ENCODE measurements at regions not wholly inside any gene's neighbourhood (a gene's known extent, or its start where the extent isn't known, plus 50 kb on each side); places are given as distances from the start of the nearest gene placed in this dataset.

DNA sequence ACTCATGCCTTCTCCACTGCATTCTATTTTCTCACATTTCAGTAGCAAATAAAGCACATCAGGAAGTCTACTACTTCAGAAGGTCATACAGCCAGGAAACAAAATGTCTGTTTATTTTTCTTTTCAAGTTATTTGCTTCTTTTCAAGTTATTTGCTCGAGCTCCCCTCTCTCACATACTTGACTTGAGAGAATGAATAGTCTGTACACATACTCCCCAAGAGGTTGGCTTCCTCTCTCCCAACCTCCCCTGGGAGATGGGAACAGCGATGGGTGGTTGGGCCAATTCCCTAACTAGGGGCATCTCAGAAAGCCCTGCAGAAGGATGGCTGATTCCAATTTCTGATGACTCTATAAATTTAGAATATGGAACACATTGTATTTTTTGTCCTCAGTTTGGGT is 64.7 kb upstream of the PTPN13 start:
- Mint-ChIP-seq H3K4me3 (no peak overlapping the region), H3K27ac (no peak overlapping the region), H3K36me3 (no peaks in the 10 kb centered on the region), H3K4me1 (no peaks in the 10 kb centered on the region), H3K27me3 (peaks cover 4% of the 10 kb centered on the region), H3K9me3 (peaks cover 0 to 4% (median 1%) of the 10 kb centered on the region in 3 donors)

DNA sequence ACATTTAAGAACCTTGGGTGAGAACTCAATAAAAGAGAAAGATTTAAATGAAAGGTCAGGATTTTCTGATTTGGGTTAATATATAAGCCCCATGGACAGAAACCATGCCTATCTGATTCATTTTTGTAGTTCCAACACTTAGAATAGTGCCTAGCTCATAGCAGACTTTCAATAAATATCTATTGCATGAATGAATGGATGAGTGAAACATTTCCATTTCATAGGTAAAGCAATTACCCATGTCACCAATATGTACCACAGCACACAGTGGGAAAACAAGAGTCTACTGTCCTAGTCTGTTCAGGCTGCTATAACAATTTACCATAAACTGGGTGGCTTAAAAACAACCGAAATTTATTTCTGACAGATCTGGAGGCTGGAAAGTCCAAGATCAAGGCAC is 63.9 kb upstream of the PTPN13 start:
- Mint-ChIP-seq H3K9me3 (peaks cover 0 to 2% (median 0%) of the 10 kb centered on the region in 3 donors), H3K4me3 (no peak overlapping the region), H3K36me3 (no peaks in the 10 kb centered on the region), H3K27me3 (peaks cover 4% of the 10 kb centered on the region), H3K4me1 (no peaks in the 10 kb centered on the region), H3K27ac (no peak overlapping the region)

DNA sequence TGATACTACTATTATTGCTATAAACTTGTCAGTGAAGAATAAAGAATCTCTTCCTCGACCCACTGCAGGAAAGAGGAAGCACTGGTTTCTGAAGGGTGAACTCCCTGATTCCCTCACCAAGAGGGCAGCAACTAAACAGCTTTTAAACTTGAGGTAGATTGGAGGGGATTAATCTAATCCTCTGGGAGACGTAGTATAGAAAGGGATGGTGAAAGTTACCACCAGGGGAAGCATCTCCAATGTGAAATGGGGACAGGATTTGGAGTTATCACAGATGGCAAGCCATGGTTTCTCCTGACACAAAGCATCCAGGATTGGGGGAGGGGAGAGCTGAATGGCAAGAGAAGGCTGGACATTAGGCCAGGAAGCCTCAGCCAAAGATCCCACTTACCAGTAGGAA is 62.7 kb upstream of the PTPN13 start:
- Mint-ChIP-seq H3K27ac (no peak overlapping the region), H3K27me3 (peaks cover 4% of the 10 kb centered on the region), H3K4me1 (no peaks in the 10 kb centered on the region), H3K9me3 (peaks cover 0 to under 1% (median 0%) of the 10 kb centered on the region in 3 donors), H3K36me3 (no peaks in the 10 kb centered on the region), H3K4me3 (no peak overlapping the region)

DNA sequence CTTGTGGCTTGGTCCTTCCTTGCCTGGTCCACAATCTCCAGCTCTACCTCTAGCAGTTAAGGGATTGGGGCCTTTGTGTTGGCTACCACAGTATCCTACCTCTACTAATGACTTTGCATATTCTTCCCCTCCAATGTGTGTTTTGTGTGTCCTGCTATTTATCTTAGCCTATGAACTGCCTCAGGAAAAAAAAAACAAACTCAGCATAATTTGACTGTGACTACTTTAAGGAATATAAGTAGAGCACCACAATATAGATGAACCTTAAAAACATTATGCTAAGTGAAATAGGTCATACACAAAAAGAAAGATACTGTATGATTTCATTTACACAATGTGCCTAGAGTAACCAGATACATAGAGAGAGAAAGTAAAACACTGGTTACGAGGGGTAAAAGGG is 61.3 kb upstream of the PTPN13 start:
- Mint-ChIP-seq H3K9me3 (peaks cover 0 to 2% (median 0%) of the 10 kb centered on the region in 3 donors), H3K27me3 (no peaks in the 10 kb centered on the region), H3K4me1 (no peaks in the 10 kb centered on the region), H3K4me3 (no peak overlapping the region), H3K27ac (no peak overlapping the region), H3K36me3 (no peaks in the 10 kb centered on the region)

DNA sequence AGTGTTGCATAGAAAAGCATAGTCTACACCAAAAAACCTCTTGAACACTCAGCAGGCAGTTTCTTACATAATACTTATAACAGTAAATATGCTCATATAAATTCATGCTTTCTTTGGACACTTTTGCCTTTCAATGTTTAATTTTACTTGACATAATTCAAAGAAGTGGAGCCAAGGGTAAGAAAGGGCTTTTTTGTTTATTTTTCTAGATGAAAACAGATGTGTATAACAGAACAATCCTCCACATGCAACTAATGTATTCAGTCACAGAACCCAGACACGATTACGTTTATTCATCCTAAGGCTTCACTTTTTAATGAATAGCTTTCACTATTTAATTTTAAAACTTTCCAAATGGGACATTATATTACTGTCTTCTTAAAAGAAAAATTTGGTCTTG is 58.0 kb upstream of the PTPN13 start:
- peaks cover 0 to 2% (median 0%) of the 10 kb centered on the region in 3 donors for H3K9me3 Mint-ChIP-seq
- H3K4me1 Mint-ChIP-seq: no peaks in the 10 kb centered on the region
- no peaks in the 10 kb centered on the region for H3K36me3 Mint-ChIP-seq
- peaks cover 8% of the 10 kb centered on the region for H3K27me3 Mint-ChIP-seq
- H3K4me3 Mint-ChIP-seq: no peak overlapping the region
- H3K27ac Mint-ChIP-seq: no peak overlapping the region

DNA sequence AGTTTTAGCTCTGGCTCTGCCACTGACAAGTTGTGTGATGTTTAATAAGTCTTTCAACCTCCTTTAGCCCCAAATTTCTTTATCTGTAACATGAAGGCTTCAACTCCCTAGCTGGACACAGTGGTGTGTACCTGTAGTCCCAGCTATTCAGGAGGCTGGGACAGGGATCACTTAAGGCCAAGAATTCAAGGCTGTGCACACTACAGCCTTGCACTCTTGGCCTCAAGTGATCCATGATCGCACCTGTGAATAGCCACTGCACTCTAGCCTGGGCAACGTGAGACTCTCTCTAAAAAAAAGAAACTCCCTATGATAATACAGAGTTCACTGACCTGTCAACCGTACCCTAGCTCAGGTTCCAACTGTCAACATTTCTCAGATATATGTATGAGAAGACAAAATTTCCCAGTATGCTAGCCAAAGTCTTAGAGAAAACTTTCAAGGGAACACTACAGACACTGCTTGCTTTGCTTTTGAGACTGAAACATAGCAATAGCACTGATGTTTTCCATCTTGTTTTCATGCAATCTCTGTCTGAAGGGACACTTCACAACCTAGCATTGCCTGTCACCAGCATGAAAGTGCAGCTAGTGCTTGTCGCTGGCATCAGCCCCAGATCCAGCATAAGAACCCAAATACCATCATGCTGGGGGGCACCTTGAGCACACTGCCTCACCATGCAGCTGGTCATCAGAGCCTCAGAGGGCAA is 51.6 kb upstream of the PTPN13 start:
- Mint-ChIP-seq H3K27me3 (peaks cover 11% of the 10 kb centered on the region), H3K4me1 (no peaks in the 10 kb centered on the region), H3K36me3 (no peaks in the 10 kb centered on the region), H3K4me3 (no peak overlapping the region), H3K9me3 (no peaks in the 10 kb centered on the region), H3K27ac (no peak overlapping the region)

DNA sequence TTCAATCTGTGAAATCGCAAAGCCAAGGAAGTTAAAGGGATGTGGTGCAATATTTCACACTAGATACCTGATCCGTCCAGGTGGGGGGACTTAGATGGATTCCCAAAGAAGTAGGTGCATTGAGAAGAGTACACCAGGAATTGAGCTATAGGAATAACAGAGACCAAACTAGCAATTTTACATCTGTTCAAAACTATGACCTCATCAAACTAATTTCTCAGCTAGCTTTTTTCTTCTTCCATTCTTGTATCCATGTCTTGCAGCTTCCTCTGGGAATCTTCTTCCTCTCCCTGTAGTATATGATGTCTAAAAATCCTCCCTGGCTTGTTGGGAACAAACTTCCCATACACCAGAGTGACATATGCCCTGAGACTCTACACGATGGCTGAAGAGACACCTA is 51.0 kb upstream of the PTPN13 start:
- H3K4me3 Mint-ChIP-seq: no peak overlapping the region
- no peaks in the 10 kb centered on the region for H3K9me3 Mint-ChIP-seq
- H3K27me3 Mint-ChIP-seq: peaks cover 13% of the 10 kb centered on the region
- H3K27ac Mint-ChIP-seq: no peak overlapping the region
- H3K4me1 Mint-ChIP-seq: no peaks in the 10 kb centered on the region
- H3K36me3 Mint-ChIP-seq: no peaks in the 10 kb centered on the region

DNA sequence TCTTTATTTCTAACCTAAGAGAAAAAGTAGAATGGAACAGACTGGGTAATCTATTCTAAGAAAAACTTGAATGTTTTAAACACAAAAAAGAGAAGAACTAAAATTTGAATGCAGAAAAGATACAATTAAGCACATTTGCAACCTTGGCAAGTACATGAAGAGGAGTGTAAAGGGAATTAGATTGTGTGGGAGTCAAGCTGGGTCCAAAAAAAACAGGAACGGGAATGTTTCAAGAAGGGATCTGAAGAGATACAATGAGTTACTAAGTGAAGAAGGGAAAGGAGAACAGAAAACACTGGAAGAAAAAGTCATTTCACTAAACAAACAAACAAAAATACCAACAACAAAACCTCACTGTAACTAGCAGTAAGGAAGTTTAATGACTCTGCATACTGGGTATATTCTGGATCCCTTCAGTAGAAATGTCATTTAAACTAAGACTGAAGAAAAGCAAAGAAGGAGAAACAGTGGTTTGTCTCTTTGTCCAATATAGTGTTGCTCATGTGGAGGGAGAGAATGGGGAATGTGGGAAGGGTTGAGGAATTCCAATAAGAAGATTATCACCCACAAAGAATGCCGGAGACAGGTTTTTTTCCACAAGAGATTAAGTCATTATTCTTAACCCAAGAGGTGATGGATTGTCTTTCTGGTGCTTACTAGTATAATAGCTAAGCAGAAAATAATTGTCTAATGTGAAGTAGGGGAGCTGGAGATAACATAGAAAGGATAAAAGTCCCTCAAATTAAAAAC is 50.4 kb upstream of the PTPN13 start:
- Mint-ChIP-seq H3K9me3 (no peaks in the 10 kb centered on the region), H3K27me3 (peaks cover 13% of the 10 kb centered on the region), H3K4me3 (no peak overlapping the region), H3K4me1 (no peaks in the 10 kb centered on the region), H3K36me3 (no peaks in the 10 kb centered on the region), H3K27ac (no peak overlapping the region)

DNA sequence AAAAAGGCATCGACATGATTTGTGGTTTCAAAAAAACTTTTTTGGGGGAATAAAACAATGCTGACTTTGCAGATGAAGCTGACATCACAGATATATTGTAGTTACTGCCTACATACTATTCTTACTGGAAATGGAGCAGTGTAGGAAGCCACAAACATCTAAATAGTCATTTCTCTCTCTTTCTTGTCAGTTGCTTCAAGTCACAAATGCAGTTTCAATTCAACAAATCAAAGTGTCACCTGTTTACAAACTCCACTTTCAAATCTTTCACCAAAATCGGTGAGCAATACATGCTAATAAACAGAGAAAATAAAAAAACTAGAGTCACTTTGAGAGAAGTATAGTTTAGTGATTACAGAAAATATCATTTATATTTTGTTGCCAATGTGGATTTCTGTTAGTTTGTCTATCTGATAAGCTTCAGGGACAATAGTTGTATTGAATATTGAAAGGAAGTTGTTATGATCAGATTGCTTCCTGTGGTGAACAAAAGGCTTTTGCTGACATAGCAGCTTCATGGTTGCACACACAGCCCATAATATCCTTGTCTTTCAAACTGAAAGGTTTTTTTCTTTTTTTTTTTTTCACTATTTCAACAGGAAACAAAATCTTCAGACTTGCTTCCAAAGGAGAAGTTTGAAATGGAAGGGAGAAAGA is 49.7 kb upstream of the PTPN13 start:
- Mint-ChIP-seq H3K27ac (peak overlapping the region in 1 of 3 donors; percentile 78), H3K36me3 (no peaks in the 10 kb centered on the region), H3K9me3 (no peaks in the 10 kb centered on the region), H3K27me3 (peaks cover 13% of the 10 kb centered on the region), H3K4me1 (no peaks in the 10 kb centered on the region), H3K4me3 (no peak overlapping the region)
